HL-60 (cell line): ENCODE measurements at regions not wholly inside any gene's neighbourhood (a gene's known extent, or its start where the extent isn't known, plus 50 kb on each side); places are given as distances from the start of the nearest gene placed in this dataset.

ENCODE experiments used
- DNase-seq, 2 experiments: peaks; one replicate each; pipeline ENCODE4 v3.0.0-alpha.2; 2010 to 2020; ENCODE audit warnings: low read depth in 1 of 2, low spot score in 1 of 2
- H3K27ac ChIP-seq: fragments of 250-450 bp; sonication (Bioruptor Pico); replicated peaks from 2 replicates; pipeline ENCODE4 v1.5.1; 2020; ENCODE audit warnings: mild to moderate bottlenecking, moderate library complexity
- H3K27me3 ChIP-seq: fragments of 250-450 bp; sonication (Bioruptor Pico); 2 replicates; pipeline ENCODE4 v1.5.1; 2021; ENCODE audit warnings: mild to moderate bottlenecking, moderate library complexity; ENCODE audit not compliant: insufficient read depth, poor library complexity, severe bottlenecking
- H3K4me3 ChIP-seq: replicated peaks from 2 replicates; pipeline ENCODE4 v1.5.1; 2011; ENCODE audit warnings: mild to moderate bottlenecking, control low read depth, low read length; ENCODE audit not compliant: insufficient read depth
- GABPA ChIP-seq: IDR thresholded peaks from 2 replicates; pipeline ENCODE4 v1.6.1; 2012; ENCODE audit warnings: low read depth
- POLR2AphosphoS5 ChIP-seq: IDR thresholded peaks from 2 replicates; pipeline ENCODE4 v1.6.1; 2012; ENCODE audit warnings: low read depth
- SPI1 ChIP-seq: IDR thresholded peaks from 2 replicates; pipeline ENCODE4 v1.6.1; 2012; ENCODE audit warnings: low read depth, mild to moderate bottlenecking, borderline replicate concordance
- TF ChIP-seq, protein P1 (sequence below): IDR thresholded peaks from one replicate; pipeline ENCODE4 v1.5.1; 2011; ENCODE audit warnings: low read length, control low read depth, inconsistent platforms; ENCODE audit not compliant: insufficient read depth
- TF ChIP-seq, protein P2 (sequence below): IDR thresholded peaks from 2 replicates; pipeline ENCODE4 v1.6.1; 2012; ENCODE audit warnings: low read depth; ENCODE audit not compliant: insufficient replicate concordance

DNA sequence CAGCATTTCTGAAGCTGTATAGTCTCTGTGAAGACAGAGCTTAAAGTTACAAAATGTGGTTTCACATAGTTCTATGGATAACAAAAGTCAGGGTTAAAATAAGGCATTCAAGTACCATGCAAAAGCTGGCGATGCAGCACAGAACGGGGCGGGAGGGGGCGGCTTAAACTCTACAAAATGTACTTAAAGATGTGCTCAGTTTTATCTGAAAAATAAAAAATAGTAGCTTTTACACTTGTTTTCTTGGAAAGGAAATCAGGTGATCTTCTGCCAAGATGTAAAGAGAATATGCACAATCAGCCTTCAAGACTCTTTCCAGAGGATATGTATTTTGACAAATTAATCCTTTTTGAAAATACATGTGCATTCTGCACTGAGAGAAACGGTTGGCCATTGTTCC lies 301.7 kb upstream of the EMCN start:
- Histone ChIP-seq H3K27ac (no peak overlapping the region), H3K4me3 (no peak overlapping the region), H3K27me3 (no peaks in the 10 kb centered on the region)
- no peak for DNase-seq
- TF ChIP-seq, protein P1, sequence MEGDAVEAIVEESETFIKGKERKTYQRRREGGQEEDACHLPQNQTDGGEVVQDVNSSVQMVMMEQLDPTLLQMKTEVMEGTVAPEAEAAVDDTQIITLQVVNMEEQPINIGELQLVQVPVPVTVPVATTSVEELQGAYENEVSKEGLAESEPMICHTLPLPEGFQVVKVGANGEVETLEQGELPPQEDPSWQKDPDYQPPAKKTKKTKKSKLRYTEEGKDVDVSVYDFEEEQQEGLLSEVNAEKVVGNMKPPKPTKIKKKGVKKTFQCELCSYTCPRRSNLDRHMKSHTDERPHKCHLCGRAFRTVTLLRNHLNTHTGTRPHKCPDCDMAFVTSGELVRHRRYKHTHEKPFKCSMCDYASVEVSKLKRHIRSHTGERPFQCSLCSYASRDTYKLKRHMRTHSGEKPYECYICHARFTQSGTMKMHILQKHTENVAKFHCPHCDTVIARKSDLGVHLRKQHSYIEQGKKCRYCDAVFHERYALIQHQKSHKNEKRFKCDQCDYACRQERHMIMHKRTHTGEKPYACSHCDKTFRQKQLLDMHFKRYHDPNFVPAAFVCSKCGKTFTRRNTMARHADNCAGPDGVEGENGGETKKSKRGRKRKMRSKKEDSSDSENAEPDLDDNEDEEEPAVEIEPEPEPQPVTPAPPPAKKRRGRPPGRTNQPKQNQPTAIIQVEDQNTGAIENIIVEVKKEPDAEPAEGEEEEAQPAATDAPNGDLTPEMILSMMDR: no peak
- TF ChIP-seq POLR2AphosphoS5 (no peak), SPI1 (no peak)
- TF ChIP-seq, protein P2, sequence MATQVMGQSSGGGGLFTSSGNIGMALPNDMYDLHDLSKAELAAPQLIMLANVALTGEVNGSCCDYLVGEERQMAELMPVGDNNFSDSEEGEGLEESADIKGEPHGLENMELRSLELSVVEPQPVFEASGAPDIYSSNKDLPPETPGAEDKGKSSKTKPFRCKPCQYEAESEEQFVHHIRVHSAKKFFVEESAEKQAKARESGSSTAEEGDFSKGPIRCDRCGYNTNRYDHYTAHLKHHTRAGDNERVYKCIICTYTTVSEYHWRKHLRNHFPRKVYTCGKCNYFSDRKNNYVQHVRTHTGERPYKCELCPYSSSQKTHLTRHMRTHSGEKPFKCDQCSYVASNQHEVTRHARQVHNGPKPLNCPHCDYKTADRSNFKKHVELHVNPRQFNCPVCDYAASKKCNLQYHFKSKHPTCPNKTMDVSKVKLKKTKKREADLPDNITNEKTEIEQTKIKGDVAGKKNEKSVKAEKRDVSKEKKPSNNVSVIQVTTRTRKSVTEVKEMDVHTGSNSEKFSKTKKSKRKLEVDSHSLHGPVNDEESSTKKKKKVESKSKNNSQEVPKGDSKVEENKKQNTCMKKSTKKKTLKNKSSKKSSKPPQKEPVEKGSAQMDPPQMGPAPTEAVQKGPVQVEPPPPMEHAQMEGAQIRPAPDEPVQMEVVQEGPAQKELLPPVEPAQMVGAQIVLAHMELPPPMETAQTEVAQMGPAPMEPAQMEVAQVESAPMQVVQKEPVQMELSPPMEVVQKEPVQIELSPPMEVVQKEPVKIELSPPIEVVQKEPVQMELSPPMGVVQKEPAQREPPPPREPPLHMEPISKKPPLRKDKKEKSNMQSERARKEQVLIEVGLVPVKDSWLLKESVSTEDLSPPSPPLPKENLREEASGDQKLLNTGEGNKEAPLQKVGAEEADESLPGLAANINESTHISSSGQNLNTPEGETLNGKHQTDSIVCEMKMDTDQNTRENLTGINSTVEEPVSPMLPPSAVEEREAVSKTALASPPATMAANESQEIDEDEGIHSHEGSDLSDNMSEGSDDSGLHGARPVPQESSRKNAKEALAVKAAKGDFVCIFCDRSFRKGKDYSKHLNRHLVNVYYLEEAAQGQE: no peak

DNA sequence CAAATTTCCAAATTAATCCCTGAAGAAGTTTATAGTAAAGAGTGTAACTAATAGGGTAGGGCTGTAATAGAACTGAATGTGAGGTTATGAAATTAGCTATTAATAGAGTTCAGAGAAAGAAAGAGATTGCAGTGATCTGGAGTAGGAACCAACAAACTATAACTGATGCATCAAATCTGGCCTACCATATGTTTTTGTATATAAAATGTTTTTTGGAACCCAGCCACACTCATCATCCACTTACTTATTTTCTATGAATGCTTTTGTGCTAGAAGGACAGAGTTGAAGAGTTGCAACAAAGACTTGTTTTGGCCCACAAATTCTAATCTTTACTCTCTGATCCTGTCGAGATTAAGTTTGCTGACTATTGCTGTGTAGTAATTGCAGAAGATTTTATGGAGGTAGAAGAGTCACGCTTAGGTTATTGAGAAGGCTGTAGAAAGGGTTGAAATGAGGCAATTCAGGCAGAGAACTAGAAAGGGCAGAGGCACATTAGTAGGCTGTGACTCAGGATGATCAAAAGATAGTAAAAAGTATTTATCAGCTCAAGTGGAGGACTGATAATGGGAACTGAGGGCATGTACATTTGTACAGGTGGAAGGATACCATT lies 298.7 kb upstream of the EMCN start:
- DNase-seq: no peak
- Histone ChIP-seq H3K4me3 (no peak overlapping the region), H3K27me3 (no peaks in the 10 kb centered on the region), H3K27ac (no peak overlapping the region)
- TF ChIP-seq, protein P2: no peak
- no peak for TF ChIP-seq SPI1
- TF ChIP-seq, protein P1: no peak
- TF ChIP-seq GABPA: no peak
- no peak for TF ChIP-seq POLR2AphosphoS5

DNA sequence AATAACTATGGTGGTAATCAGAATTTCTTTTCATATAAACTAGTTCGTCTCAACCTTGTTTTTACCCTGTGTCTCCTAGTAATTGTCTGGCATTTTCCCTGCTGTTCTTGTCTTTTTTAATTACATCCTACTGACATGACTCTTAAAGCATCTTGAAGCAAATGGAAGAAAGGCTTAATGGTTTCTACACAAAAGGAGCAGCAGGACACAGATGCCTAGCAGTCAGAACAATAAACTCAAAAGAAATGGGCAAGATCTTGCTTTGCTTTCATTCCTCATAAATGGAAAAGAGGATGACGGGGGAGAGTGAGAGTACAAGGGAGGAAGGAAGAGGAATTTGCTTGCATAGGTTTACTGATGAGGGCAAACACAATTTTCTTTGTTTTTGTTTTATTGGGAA lies 293.2 kb upstream of the EMCN start:
- TF ChIP-seq, protein P1: no peak
- no peak for TF ChIP-seq GABPA
- no peak overlapping the region for H3K4me3 ChIP-seq
- DNase-seq: no peak
- H3K27ac ChIP-seq: no peak overlapping the region
- H3K27me3 ChIP-seq: no peaks in the 10 kb centered on the region

DNA sequence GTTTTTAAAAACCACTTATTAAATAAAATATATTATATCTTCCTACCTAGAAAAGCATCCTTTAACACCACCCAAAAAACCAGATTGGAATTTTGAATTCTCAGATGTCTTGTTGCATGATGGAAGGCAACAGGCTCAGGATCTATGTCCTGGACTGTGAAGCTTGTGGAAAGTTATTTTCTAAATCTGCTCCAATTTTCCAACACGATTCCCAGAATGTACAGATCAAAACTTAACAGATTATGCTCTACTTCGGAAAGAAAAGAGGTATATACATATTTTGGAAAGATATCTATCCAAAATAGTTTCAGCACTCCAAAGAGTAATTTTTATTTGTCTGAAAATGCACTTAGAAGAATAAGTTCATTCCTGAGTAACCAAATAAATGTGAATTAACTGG lies 291.7 kb upstream of the EMCN start:
- DNase-seq: no peak
- H3K27me3 ChIP-seq: no peaks in the 10 kb centered on the region
- H3K4me3 ChIP-seq: no peak overlapping the region
- no peak overlapping the region for H3K27ac ChIP-seq
- TF ChIP-seq POLR2AphosphoS5 (no peak), GABPA (no peak), SPI1 (no peak)
- TF ChIP-seq, protein P1: no peak
- TF ChIP-seq, protein P2: no peak
